NCI-H2227 (cell line): ENCODE measurements at regions not wholly inside any gene's neighbourhood (a gene's known extent, or its start where the extent isn't known, plus 50 kb on each side); places are given as distances from the start of the nearest gene placed in this dataset.
A peak's percentile ranks its signal among the peaks of the same experiment; 100 is the strongest.

Source experiments
- DNase-seq: peaks from one replicate; lab custom pipeline; 2025; ENCODE audit not compliant: unreplicated experiment; lab: John Stamatoyannopoulos, UW

DNA sequence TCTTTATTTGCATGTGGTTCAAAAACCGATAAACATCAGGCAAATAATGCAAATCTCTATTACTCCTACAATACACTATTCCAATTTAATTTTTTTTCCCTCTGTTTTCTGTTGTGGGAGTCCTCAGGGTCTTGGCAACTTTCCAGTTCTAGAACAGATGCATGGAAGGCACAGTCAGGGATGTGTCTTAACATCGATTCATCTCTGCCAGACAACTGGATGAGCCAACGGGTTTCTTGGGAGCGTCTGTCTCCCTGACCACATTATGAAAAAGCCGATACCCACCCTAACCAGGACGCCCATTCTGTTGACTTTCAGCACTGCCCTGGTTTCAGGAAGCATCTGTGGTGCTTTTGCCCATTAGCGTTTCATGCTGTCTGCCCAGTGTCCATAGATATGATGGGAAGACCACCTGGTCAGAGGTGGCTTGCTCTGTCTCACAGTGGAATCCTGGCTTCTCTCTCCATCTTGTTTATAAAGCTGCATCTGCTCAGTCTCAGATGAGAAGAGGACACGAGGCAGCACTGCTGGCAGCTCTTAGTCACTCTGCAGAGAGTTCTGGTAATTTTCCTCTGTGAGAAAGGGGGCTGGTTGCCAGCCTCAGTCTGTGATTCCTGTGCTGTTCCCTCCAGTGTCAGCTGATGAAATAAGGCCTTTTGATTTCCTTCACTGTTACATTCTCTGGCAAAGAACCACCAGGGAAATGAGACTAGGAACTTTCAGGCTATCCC lies 57.9 kb upstream of the KCNE4 start:
- no peak for DNase-seq

DNA sequence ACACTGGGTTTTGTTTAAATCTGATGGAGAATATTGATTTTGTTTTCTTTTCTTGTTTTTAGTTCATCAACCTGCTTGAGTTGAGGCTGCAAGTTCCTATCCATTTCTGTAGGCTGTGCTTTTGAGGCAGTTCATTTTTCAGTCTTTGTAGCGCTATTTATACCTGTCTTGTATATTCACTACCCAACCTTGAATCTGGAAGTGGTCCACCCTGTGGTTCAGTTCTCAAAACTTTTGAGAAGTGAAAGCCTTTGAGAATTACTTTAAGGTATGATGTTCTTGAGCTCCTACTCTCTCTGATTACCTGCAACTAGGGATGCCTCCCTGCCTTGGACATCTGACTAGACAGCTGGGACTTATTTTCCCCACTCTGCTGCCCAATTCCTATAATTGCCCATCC lies 53.5 kb upstream of the KCNE4 start:
- DNase-seq: no peak

DNA sequence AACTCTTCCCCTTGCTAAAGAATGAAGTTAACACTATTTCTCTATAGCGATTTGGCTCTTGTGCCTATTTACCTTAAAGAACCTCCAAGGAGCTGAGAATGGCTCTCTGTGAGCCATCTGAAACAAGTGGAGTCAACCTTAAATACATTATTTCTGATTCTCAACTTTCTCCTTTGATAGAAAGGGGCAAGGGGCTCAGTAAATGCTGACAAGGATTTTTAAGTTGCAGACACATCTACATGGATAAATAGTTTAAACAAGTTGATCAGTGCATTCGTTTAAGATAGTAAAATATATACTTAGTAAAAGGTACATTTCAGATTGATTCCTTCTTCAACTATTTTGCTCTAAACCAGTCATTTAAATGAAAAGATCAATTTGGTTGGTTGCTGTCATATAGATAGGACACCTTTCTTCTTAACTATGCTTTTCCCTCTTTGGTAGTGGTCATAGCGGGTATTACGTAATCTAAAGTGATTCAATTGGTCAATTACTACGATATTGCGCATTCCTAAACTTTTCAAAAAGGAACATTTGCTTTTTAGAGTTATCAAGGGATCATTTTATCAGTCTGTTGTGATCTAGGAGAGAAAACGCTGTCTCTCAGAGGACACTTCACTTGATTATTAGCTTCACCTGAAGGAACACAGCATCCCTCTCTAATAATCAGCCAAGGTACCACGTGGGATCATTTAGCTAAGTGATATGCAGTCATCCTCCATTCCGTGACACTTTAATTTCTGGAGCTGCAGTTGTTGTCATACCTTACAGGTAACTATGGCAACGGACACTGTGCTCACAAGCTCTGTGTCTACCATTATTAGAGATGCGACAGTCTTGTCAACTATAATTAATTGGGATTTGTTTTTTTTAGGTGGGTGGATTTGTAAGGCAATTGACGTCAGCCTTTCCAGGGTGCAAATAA lies 50.9 kb upstream of the KCNE4 start:
- DNase-seq: peak; percentile 74

DNA sequence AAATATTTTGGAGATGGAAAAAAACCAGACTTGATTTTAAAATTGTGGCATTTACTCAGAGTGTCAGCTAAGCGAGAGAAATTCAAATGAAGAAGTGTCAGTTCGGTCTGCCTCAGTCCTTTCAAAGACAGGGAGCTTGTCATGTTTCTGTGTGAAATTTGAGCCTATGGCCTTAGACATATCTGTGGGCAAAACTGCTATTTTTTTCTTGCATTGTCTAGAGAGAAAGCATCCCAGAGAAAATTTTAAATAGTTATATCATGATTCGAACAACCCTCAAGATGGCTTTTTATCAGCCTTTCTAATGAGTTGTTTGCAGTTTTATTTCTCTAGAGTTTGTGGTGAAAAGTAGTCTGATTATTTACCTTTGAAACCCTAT lies 50.2 kb upstream of the KCNE4 start:
- DNase-seq: no peak
